Upper lobe of left lung (tissue), 4 donors: ENCODE measurements at regions not wholly inside any gene's neighbourhood (a gene's known extent, or its start where the extent isn't known, plus 50 kb on each side); places are given as distances from the start of the nearest gene placed in this dataset.

Source experiments
- CTCF ChIP-seq, 6 experiments: fragments of 450-650 bp in 4 of 6; fragments of 200-600 bp in 2 of 6; sonication (generic) in 2 of 6; IDR thresholded peaks; one replicate each; pipeline ENCODE4 v1.5.1; 2016 to 2019; ENCODE audit warnings: antibody characterized with exemption in 6 of 6
- EP300 ChIP-seq, 4 donors: sonication (generic); formaldehyde crosslinking; IDR thresholded peaks; one replicate each; pipeline ENCODE4 v1.5.1; 2017; ENCODE audit warnings: antibody characterized with exemption in 4 of 4, control low read depth in 2 of 4
- POLR2A ChIP-seq, 4 donors: fragments of 450-650 bp; IDR thresholded peaks; one replicate each; pipeline ENCODE4 v1.5.1; 2016 to 2017; ENCODE audit warnings: antibody characterized with exemption in 4 of 4, mild to moderate bottlenecking in 2 of 4
- POLR2AphosphoS5 ChIP-seq, 2 donors: sonication (generic); formaldehyde crosslinking; IDR thresholded peaks; one replicate each; pipeline ENCODE4 v1.5.1; 2017; ENCODE audit warnings: antibody characterized with exemption in 2 of 2

- TF ChIP-seq CTCF (IDR thresholded peaks at IDR 0.05): no peak
- TF ChIP-seq POLR2A (IDR thresholded peaks at IDR 0.05): no peak
- no peak for TF ChIP-seq POLR2AphosphoS5 (IDR thresholded peaks at IDR 0.05)
- no peak for TF ChIP-seq EP300 (IDR thresholded peaks at IDR 0.05)
Measured at GRCh38 chr15:68501259-68501591, 69.3 kb upstream of the ITGA11 start.
